Choroid plexus epithelial cell (primary cell): ENCODE measurements at regions not wholly inside any gene's neighbourhood (a gene's known extent, or its start where the extent isn't known, plus 50 kb on each side); places are given as distances from the start of the nearest gene placed in this dataset.
A peak's percentile ranks its signal among the peaks of the same experiment; 100 is the strongest.

Experiments used
- DNase-seq: peaks from one replicate; pipeline ENCODE4 v3.0.0-alpha.2; 2010; ENCODE audit warnings: low read depth
- H3K4me3 ChIP-seq: 2 replicates; pipeline ENCODE4 v1.5.1; 2011; ENCODE audit warnings: low read depth, mild to moderate bottlenecking, control low read depth, low read length, moderate library complexity
- CTCF ChIP-seq: conservative IDR thresholded peaks from 2 replicates; pipeline ENCODE4 v1.5.1; 2011; ENCODE audit warnings: low read depth, mild to moderate bottlenecking, control low read depth, inconsistent platforms, low read length, moderate library complexity

DNA sequence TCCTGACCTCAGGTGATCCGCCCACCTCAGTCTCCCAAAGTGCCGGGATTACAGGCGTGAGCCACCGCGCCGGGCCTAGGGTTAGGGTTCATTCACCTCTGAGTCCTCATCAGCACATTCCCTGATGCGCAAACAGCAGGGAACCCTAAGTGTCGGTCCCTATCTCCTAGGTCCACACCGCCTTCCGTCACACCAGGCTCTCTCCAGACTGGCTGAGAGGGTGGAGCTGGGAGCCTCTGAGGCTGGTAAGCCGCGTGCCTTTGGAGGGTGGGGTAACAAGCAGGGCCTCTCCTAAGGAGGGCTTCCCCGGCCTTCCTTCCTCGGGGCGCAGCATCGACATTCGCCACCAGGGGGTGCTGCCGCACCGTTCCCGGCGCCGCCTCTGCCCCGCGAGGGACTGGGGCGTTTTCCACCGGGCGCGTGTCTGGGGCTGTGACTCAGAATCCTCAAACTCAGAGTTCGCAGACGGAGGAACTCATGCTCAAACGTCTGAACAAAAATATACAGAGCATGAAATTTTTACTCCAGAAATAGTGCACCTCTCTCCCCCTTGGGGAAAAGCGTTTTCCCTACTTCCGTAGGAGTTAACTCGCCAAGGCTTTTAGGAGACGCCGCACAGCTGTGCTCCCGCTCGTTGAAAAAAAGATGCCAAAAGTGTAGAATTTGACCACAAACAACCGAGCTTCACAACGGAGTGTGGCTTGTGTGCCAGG lies 63.9 kb upstream of the ASAP2 start:
- peak overlapping the region; percentile 33 for H3K4me3 ChIP-seq
- TF ChIP-seq CTCF = peak; percentile 97
- DNase-seq = peak; percentile 87

DNA sequence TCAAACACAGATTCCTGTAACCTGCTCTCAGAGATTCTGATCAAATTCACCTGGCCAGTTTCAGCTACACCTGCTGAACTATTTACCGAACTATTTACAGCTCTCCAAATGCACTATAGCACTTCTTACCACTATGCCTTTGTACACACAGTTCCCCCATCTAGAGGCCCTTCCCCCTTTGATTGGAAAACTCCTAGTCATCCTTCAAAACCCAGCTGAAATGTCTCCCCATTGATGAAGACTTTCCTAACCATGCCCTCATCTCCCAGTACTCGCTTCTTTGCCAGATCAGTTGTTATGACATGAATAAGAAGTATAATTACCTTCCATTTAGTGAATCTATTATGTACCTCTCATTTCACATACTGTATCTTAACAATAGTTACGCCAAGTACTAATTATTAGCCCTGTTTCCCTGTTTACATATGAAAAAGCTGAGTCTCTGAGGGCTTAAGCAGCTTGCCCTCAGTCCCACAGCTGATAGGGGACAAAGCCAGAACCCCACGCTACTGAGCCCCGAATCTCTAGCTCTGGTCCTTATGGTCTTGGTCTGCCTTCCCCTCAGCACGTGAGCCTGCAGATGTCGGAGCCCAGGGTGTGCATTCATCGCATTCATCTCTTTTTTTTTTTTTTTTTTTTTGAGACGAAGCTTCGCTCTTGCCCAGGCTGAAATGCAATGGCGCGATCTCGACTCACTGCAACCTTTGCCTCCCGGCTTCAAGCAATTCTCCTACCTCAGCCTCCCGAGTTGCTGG lies 64.7 kb upstream of the ASAP2 start:
- TF ChIP-seq CTCF = no peak

GRCh38 chr2:9141091-9141667 lies 65.4 kb upstream of the ASAP2 start:
- DNase-seq = peak; percentile 26
- H3K4me3 ChIP-seq = no peak overlapping the region
- TF ChIP-seq CTCF = no peak

More for the DNA sequence above, 64.7 kb upstream of the ASAP2 start:
- H3K4me3 ChIP-seq = no peak overlapping the region
- no peak for DNase-seq

DNA sequence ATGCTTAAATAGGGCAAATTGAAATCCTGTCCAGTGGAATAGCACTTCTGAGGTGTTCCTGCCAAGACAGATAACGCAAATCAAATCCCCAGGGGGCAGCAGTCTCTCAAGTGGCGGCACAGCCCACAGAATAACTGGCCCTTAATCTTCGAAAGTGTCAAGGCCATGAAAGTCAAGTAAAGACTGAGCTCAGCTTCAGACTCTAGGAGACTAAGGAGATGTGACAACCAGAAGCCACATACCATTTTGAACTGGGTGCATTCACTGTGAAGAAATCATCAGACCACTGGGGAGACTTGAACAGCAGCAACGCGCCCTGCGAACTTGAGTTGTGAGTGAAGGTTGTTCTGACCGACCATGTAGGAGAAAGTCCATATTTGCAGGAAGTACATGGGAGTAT lies 66.0 kb upstream of the ASAP2 start:
- TF ChIP-seq CTCF = no peak
- DNase-seq = no peak
- H3K4me3 ChIP-seq = no peak overlapping the region

GRCh38 chr2:9139491-9140443 lies 66.8 kb upstream of the ASAP2 start:
- DNase-seq = peak; percentile 72
- TF ChIP-seq CTCF = peak; percentile 91
- no peak overlapping the region for H3K4me3 ChIP-seq

- no peak for DNase-seq
- no peak overlapping the region for H3K4me3 ChIP-seq
- no peak for TF ChIP-seq CTCF
Measured at GRCh38 chr2:9137379-9138150, 69.0 kb upstream of the ASAP2 start.
